ENCODE measurements at regions not wholly inside any gene's neighbourhood (a gene's known extent, or its start where the extent isn't known, plus 50 kb on each side); places are given as distances from the start of the nearest gene placed in this dataset.

DNA sequence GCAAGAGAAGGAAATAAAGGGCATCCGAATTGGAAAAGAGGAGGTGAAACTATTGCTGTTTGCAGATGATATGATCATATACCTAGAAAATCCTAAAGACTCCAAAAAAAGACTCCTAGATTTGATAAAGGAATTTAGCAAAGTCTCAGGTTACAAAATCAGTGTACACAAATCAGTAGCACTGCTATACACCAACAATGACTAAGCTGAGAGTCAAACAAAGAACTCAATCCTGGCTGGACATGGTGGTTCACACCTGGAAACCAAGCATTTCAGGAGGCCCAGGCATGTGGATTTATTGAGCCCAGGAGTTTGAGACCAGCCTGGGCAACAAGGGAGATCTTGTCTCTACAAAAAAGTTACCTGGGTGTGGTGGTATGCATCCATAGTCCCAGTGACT, 188.7 kb upstream of the PLXNC1 start:
- H4K8ac ChIP-seq (replicated peaks; ENCODE audit: insufficient read length, low read depth, low read length): no peak overlapping the region
- no peak for DNase-seq
- H3K9me3 ChIP-seq (ENCODE audit: control insufficient read depth, low read depth, low read length): no peaks in the 10 kb centered on the region
- no peak overlapping the region for H2BK15ac ChIP-seq (ENCODE audit: low read depth, low read length)
- Mint-ChIP-seq H3K36me3 (ENCODE audit: insufficient read depth in 1 of 3, low read depth in 3 of 3) (no peaks in the 10 kb centered on the region), H3K4me1 (no peaks in the 10 kb centered on the region), H3K27ac (no peak overlapping the region), H3K9me3 (peaks cover 0 to 3% of the 10 kb centered on the region in 2 experiments; a peak in 1 of 5 replicates), H3K4me3 (no peak overlapping the region), H3K27me3 (ENCODE audit: low read depth) (no peaks in the 10 kb centered on the region)
- H4K91ac ChIP-seq (ENCODE audit: insufficient read length, low read depth, low read length): no peak overlapping the region
- no peak overlapping the region for H3K23ac ChIP-seq (ENCODE audit: insufficient read length, low read depth, low read length)
- no peak overlapping the region for H2BK5ac ChIP-seq (ENCODE audit: insufficient read length, low read length)
- WGBS (ENCODE audit: extremely low coverage, insufficient read length, low lambda C conversion rate): no CpG with 5 or more reads among the region's 1 CpG
- no peak overlapping the region for H3K9ac ChIP-seq (ENCODE audit: extremely low read depth, insufficient read length, low read length)
- no peak overlapping the region for H4K5ac ChIP-seq (ENCODE audit: insufficient read length, low read depth, low read length)
- no peaks in the 10 kb centered on the region for H3K27me3 ChIP-seq (ENCODE audit: insufficient read depth, low read length)
- no peak overlapping the region for H3K14ac ChIP-seq (ENCODE audit: insufficient read depth, low read length)
- H2AK5ac ChIP-seq (ENCODE audit: insufficient read length, low read length): no peak overlapping the region
- H2BK120ac ChIP-seq (ENCODE audit: low read depth, low read length, poor library complexity, severe bottlenecking): no peak overlapping the region
- no peaks in the 10 kb centered on the region for H3K79me1 ChIP-seq (ENCODE audit: insufficient read depth, low read depth, low read length, poor library complexity, severe bottlenecking)
- no peak overlapping the region for H3K56ac ChIP-seq (ENCODE audit: insufficient read length, low read depth, low read length)
- H3K4ac ChIP-seq (ENCODE audit: low read depth, low read length): no peak overlapping the region
- H4K20me1 ChIP-seq (ENCODE audit: control insufficient read depth, insufficient read depth, insufficient read length): no peaks in the 10 kb centered on the region
- H3K79me2 ChIP-seq (ENCODE audit: insufficient read depth, low read length): no peaks in the 10 kb centered on the region
- no peaks in the 10 kb centered on the region for H3K4me1 ChIP-seq (ENCODE audit: insufficient read depth, low read length)
- no peak overlapping the region for H3K4me2 ChIP-seq (ENCODE audit: insufficient read depth, insufficient read length, low read length)
- H2AFZ ChIP-seq (ENCODE audit: low read length): no peak overlapping the region
- no peak overlapping the region for H2BK12ac ChIP-seq (ENCODE audit: insufficient read length, low read depth, low read length)
- TF ChIP-seq, protein P1, sequence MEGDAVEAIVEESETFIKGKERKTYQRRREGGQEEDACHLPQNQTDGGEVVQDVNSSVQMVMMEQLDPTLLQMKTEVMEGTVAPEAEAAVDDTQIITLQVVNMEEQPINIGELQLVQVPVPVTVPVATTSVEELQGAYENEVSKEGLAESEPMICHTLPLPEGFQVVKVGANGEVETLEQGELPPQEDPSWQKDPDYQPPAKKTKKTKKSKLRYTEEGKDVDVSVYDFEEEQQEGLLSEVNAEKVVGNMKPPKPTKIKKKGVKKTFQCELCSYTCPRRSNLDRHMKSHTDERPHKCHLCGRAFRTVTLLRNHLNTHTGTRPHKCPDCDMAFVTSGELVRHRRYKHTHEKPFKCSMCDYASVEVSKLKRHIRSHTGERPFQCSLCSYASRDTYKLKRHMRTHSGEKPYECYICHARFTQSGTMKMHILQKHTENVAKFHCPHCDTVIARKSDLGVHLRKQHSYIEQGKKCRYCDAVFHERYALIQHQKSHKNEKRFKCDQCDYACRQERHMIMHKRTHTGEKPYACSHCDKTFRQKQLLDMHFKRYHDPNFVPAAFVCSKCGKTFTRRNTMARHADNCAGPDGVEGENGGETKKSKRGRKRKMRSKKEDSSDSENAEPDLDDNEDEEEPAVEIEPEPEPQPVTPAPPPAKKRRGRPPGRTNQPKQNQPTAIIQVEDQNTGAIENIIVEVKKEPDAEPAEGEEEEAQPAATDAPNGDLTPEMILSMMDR (conservative IDR thresholded peaks at IDR 0.05): no peak
- H3K18ac ChIP-seq (ENCODE audit: insufficient read length, low read depth, low read length): no peak overlapping the region
- H2BK20ac ChIP-seq (ENCODE audit: low read depth, low read length, poor library complexity, severe bottlenecking): no peak overlapping the region
- H3K23me2 ChIP-seq (ENCODE audit: insufficient read length, low read depth, low read length, poor library complexity, severe bottlenecking): no peaks in the 10 kb centered on the region
- H3K27ac ChIP-seq (ENCODE audit: insufficient read length, low read depth, low read length): no peak overlapping the region
- H3T11ph ChIP-seq (ENCODE audit: low read length): no peak overlapping the region

All from H9 (cell line).